Mesothelial cell of epicardium (in vitro differentiated cells): ENCODE measurements at regions not wholly inside any gene's neighbourhood (a gene's known extent, or its start where the extent isn't known, plus 50 kb on each side); places are given as distances from the start of the nearest gene placed in this dataset.

Experiments
- DNase-seq, 2 experiments: peaks; one replicate each; pipeline ENCODE4 v3.0.0; 2021; ENCODE audit warnings: low spot score in 2 of 2; ENCODE audit not compliant: unreplicated experiment in 2 of 2
- H3K27ac Mint-ChIP-seq: 2 replicates; pipeline ENCODE4 v1.8.0; 2021; ENCODE audit warnings: mixed read lengths
- H3K27me3 Mint-ChIP-seq: 2 replicates; pipeline ENCODE4 v1.8.0; 2021; ENCODE audit warnings: low read depth, mixed read lengths
- H3K36me3 Mint-ChIP-seq: 2 replicates; pipeline ENCODE4 v1.8.0; 2021; ENCODE audit warnings: mixed read lengths
- H3K4me1 Mint-ChIP-seq: 2 replicates; pipeline ENCODE4 v1.8.0; 2021; ENCODE audit warnings: mixed read lengths
- H3K4me3 Mint-ChIP-seq: 2 replicates; pipeline ENCODE4 v1.8.0; 2021; ENCODE audit warnings: mild to moderate bottlenecking, moderate library complexity, mixed read lengths
- H3K9me3 Mint-ChIP-seq: 2 replicates; pipeline ENCODE4 v1.8.0; 2021; ENCODE audit warnings: mixed read lengths
- TF ChIP-seq, protein P1 (sequence below): fragments of 200-600 bp; sonication (generic); IDR thresholded peaks from one replicate; pipeline ENCODE4 v1.5.0; 2021; ENCODE audit warnings: antibody characterized with exemption; ENCODE audit not compliant: unreplicated experiment

DNA sequence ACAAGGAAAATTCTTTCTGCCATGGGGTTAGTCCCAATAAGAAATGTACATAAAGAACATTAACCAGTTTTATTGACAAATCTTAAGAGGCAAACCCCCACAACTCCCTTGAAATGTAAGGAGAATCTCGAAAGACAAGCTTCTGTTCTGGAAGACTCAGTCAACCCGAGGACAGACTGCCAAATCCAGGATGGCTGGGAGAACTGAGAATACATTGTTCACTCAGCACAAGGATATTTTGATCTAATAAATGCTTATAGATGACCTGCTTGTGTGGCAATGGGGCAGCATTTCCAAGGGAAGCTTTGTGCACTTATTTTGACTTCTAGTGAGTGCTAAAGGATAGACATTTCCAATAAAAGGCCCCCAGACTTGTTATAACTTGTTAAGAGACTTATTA, 280.4 kb downstream of the DHX15 start:
- H3K9me3 Mint-ChIP-seq = peaks cover 5% of the 10 kb centered on the region
- H3K27ac Mint-ChIP-seq = no peak overlapping the region
- no peaks in the 10 kb centered on the region for H3K4me1 Mint-ChIP-seq
- peaks cover 3% of the 10 kb centered on the region for H3K27me3 Mint-ChIP-seq
- no peak for DNase-seq
- TF ChIP-seq, protein P1, sequence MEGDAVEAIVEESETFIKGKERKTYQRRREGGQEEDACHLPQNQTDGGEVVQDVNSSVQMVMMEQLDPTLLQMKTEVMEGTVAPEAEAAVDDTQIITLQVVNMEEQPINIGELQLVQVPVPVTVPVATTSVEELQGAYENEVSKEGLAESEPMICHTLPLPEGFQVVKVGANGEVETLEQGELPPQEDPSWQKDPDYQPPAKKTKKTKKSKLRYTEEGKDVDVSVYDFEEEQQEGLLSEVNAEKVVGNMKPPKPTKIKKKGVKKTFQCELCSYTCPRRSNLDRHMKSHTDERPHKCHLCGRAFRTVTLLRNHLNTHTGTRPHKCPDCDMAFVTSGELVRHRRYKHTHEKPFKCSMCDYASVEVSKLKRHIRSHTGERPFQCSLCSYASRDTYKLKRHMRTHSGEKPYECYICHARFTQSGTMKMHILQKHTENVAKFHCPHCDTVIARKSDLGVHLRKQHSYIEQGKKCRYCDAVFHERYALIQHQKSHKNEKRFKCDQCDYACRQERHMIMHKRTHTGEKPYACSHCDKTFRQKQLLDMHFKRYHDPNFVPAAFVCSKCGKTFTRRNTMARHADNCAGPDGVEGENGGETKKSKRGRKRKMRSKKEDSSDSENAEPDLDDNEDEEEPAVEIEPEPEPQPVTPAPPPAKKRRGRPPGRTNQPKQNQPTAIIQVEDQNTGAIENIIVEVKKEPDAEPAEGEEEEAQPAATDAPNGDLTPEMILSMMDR = no peak
- H3K4me3 Mint-ChIP-seq = no peak overlapping the region
- H3K36me3 Mint-ChIP-seq = no peaks in the 10 kb centered on the region

DNA sequence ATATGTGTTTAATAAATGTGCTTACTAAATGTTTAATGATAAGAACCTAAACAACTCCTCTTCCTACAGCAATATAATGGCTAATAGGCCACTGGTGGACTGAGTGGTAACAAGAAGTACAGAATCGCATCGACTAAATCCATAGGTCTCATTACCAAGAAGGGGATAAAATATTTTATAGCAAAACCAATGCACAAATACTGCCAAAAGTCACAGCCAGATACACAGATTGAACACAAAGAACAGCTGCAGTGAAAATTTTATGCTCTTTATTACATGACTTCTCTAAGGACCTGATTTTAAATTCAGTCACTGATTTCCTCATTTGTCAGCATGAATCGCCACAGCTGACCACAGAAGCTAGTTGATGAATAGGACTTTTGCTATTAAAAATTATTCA, 285.4 kb downstream of the DHX15 start:
- peaks cover 5% of the 10 kb centered on the region for H3K9me3 Mint-ChIP-seq
- H3K27me3 Mint-ChIP-seq = no peaks in the 10 kb centered on the region
- TF ChIP-seq, protein P1 = no peak
- no peak overlapping the region for H3K27ac Mint-ChIP-seq
- DNase-seq = no peak
- H3K36me3 Mint-ChIP-seq = no peaks in the 10 kb centered on the region
- H3K4me3 Mint-ChIP-seq = no peak overlapping the region
- no peaks in the 10 kb centered on the region for H3K4me1 Mint-ChIP-seq

DNA sequence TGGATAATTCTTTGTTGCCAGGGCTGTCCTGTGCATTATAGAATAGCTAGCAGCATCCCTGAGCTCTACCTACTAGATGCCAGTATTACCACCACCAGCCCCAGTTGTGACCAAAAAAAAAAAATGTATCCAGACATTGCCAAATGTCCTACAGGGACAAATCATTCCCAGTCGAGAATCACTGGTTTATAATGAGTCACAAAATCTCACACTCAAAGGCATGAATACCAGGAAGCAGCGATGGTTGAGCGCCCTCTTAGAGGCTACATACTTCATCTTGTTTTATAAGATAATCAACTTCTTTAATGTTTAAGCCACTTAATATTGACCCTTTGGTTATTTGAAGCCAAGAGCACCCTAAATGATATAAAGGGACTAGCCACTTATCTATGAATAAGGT, 297.3 kb downstream of the DHX15 start:
- no peak overlapping the region for H3K4me3 Mint-ChIP-seq
- no peak overlapping the region for H3K27ac Mint-ChIP-seq
- TF ChIP-seq, protein P1 = no peak
- no peaks in the 10 kb centered on the region for H3K4me1 Mint-ChIP-seq
- DNase-seq = no peak
- H3K9me3 Mint-ChIP-seq = peaks cover 6% of the 10 kb centered on the region
- no peaks in the 10 kb centered on the region for H3K36me3 Mint-ChIP-seq
- H3K27me3 Mint-ChIP-seq = peaks cover 14% of the 10 kb centered on the region

DNA sequence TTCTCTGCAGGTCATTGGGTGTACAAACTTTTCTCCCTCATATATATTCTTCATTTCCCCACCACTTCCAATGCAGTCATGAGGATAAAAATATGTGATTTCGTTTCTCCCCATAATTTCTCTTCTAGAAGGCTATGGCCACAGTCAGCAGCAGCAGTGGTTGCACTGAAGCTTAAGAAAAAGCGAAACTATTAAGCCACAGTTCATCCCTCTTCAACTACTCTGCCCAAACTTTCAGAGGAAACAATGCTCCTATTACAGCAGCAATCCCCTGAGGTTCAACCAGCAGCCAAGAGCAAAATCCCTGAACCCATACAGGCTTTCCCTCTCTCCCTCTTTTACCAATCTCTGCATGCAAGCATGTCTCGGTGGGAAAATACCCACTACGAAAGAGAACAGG, 298.6 kb downstream of the DHX15 start:
- H3K27me3 Mint-ChIP-seq = peaks cover 14% of the 10 kb centered on the region
- DNase-seq = no peak
- no peaks in the 10 kb centered on the region for H3K4me1 Mint-ChIP-seq
- no peaks in the 10 kb centered on the region for H3K36me3 Mint-ChIP-seq
- H3K4me3 Mint-ChIP-seq = no peak overlapping the region
- H3K27ac Mint-ChIP-seq = no peak overlapping the region
- TF ChIP-seq, protein P1 = no peak
- peaks cover 9% of the 10 kb centered on the region for H3K9me3 Mint-ChIP-seq

DNA sequence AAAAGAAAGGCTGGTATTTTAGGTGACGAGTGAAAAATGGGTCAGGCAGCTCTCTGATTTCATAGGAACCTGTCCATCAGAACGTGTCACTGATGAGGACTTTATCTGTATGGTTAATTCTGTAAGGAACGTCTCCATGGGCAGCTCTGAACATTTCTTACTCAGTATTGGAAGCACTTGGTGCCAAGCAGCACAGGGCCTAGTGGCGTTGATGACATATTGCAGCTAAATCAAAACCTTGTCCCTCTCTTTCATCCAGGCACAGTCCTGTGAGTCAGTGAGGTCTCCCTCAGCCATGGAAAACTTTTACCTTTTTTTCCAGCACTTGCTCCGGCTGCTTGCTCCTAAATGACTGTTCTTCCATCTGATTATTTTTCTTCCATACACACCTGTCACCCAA, 301.9 kb downstream of the DHX15 start:
- no peak for DNase-seq
- H3K27me3 Mint-ChIP-seq = peaks cover 15% of the 10 kb centered on the region
- TF ChIP-seq, protein P1 = no peak

DNA sequence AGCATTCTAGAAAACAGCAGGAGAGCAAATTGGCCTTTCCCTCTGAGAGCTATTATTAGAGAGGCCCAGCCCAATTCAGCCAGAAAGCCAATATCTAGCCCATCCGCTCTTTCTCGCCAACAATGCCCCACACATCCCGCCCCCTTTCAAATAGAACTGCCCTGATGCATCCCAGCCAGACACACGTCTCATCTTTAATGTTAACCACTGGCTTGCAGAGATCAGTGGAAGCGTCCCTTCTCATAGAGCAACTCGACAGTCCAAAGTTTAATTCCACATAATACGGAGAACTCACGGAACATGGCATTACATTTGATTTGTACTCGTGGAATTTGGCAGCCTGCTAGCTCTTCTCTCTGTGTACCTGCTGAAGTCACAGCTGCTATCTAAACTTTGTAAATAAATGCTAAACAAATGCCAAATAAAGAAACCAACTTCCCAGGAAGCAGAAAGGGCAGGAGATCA, 304.4 kb downstream of the DHX15 start:
- Mint-ChIP-seq H3K4me3 (no peak overlapping the region), H3K27ac (no peak overlapping the region), H3K9me3 (peaks cover 3% of the 10 kb centered on the region), H3K36me3 (no peaks in the 10 kb centered on the region), H3K4me1 (no peaks in the 10 kb centered on the region), H3K27me3 (peaks cover 5% of the 10 kb centered on the region)
- no peak for DNase-seq
- TF ChIP-seq, protein P1 = no peak

More for the DNA sequence above, 301.9 kb downstream of the DHX15 start:
- no peak overlapping the region for H3K27ac Mint-ChIP-seq
- no peak overlapping the region for H3K4me3 Mint-ChIP-seq
- H3K4me1 Mint-ChIP-seq = no peaks in the 10 kb centered on the region
- H3K9me3 Mint-ChIP-seq = peaks cover 3% of the 10 kb centered on the region
- no peaks in the 10 kb centered on the region for H3K36me3 Mint-ChIP-seq
